HepG2 (cell line): ENCODE measurements at regions not wholly inside any gene's neighbourhood (a gene's known extent, or its start where the extent isn't known, plus 50 kb on each side); places are given as distances from the start of the nearest gene placed in this dataset.
A peak's percentile ranks its signal among the peaks of the same experiment; 100 is the strongest.

Experiments
- ESRRA ChIP-seq: sonication (generic); formaldehyde crosslinking; IDR thresholded peaks from 2 replicates; pipeline ENCODE4 v1.5.1; 2020; ENCODE audit warnings: mild to moderate bottlenecking, low read depth, missing genetic modification reagents
- KDM4B ChIP-seq: sonication (generic); formaldehyde crosslinking; IDR thresholded peaks from 2 replicates; pipeline ENCODE4 v1.4.0; 2020; ENCODE audit warnings: missing genetic modification reagents
- SMAD9 ChIP-seq: sonication (generic); formaldehyde crosslinking; IDR thresholded peaks from 2 replicates; pipeline ENCODE4 v1.5.1; 2020; ENCODE audit warnings: mild to moderate bottlenecking, missing genetic modification reagents
- SP5 ChIP-seq: IDR thresholded peaks from 2 replicates; pipeline ENCODE4 v1.6.1; 2016; ENCODE audit warnings: low read depth, borderline replicate concordance
- TFAP4 ChIP-seq: sonication (generic); IDR thresholded peaks from 2 replicates; pipeline ENCODE4 v1.6.1; 2016; ENCODE audit warnings: low read depth, borderline replicate concordance
- THAP8 ChIP-seq: sonication (generic); formaldehyde crosslinking; IDR thresholded peaks from 2 replicates; pipeline ENCODE4 v1.5.1; 2020; ENCODE audit warnings: missing genetic modification reagents, mild to moderate bottlenecking, borderline replicate concordance
- ZNF576 ChIP-seq: sonication (generic); formaldehyde crosslinking; IDR thresholded peaks from 2 replicates; pipeline ENCODE4 v1.4.0; 2020; ENCODE audit warnings: mild to moderate bottlenecking, missing genetic modification reagents
- ZNF816 ChIP-seq: sonication (generic); formaldehyde crosslinking; IDR thresholded peaks from 2 replicates; pipeline ENCODE4 v1.8.0; 2022; ENCODE audit warnings: missing genetic modification reagents, mild to moderate bottlenecking, borderline replicate concordance
- TF ChIP-seq, protein P1 (sequence below): sonication (generic); formaldehyde crosslinking; IDR thresholded peaks from 2 replicates; pipeline ENCODE4 v1.5.0; 2020; ENCODE audit warnings: mild to moderate bottlenecking, missing genetic modification reagents
- TF ChIP-seq, protein P2 (sequence below): conservative IDR thresholded peaks from 2 replicates; pipeline ENCODE4 v1.6.1; 2018; ENCODE audit warnings: missing genetic modification reagents
- TF ChIP-seq, protein P3 (sequence below): sonication (generic); formaldehyde crosslinking; IDR thresholded peaks from 2 replicates; pipeline ENCODE4 v1.4.0; 2020; ENCODE audit warnings: missing genetic modification reagents
- TF ChIP-seq, protein P4 (sequence below): sonication (generic); formaldehyde crosslinking; conservative IDR thresholded peaks from 2 replicates; pipeline ENCODE4 v1.8.0; 2022; ENCODE audit warnings: mild to moderate bottlenecking, moderate library complexity, missing genetic modification reagents
- TF ChIP-seq, protein P5 (sequence below): sonication (generic); formaldehyde crosslinking; IDR thresholded peaks from 2 replicates; pipeline ENCODE4 v1.5.0; 2020; ENCODE audit warnings: missing genetic modification reagents, mild to moderate bottlenecking, borderline replicate concordance

- TF ChIP-seq, protein P1, sequence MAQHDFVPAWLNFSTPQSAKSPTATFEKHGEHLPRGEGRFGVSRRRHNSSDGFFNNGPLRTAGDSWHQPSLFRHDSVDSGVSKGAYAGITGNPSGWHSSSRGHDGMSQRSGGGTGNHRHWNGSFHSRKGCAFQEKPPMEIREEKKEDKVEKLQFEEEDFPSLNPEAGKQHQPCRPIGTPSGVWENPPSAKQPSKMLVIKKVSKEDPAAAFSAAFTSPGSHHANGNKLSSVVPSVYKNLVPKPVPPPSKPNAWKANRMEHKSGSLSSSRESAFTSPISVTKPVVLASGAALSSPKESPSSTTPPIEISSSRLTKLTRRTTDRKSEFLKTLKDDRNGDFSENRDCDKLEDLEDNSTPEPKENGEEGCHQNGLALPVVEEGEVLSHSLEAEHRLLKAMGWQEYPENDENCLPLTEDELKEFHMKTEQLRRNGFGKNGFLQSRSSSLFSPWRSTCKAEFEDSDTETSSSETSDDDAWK (CRISPR knock-in tag): no peak
- TF ChIP-seq KDM4B: peak; percentile 27; the same call in 1 of the 2 replicates
- TF ChIP-seq SP5: 0 out of 2 replicates have a peak, but pooled peaks have one; percentile 11
- TF ChIP-seq THAP8 (CRISPR knock-in tag): no peak
- TF ChIP-seq ZNF576 (CRISPR knock-in tag): no peak
- TF ChIP-seq, protein P2, sequence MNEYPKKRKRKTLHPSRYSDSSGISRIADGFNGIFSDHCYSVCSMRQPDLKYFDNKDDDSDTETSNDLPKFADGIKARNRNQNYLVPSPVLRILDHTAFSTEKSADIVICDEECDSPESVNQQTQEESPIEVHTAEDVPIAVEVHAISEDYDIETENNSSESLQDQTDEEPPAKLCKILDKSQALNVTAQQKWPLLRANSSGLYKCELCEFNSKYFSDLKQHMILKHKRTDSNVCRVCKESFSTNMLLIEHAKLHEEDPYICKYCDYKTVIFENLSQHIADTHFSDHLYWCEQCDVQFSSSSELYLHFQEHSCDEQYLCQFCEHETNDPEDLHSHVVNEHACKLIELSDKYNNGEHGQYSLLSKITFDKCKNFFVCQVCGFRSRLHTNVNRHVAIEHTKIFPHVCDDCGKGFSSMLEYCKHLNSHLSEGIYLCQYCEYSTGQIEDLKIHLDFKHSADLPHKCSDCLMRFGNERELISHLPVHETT: no peak
- 0 out of 2 replicates have a peak, but pooled peaks have one; percentile 55 for TF ChIP-seq ESRRA (CRISPR knock-in tag)
- peak; percentile 63; the same call in 1 of the 2 replicates for TF ChIP-seq ZNF816 (CRISPR knock-in tag)
- TF ChIP-seq SMAD9 (CRISPR knock-in tag): no peak
- TF ChIP-seq, protein P3, sequence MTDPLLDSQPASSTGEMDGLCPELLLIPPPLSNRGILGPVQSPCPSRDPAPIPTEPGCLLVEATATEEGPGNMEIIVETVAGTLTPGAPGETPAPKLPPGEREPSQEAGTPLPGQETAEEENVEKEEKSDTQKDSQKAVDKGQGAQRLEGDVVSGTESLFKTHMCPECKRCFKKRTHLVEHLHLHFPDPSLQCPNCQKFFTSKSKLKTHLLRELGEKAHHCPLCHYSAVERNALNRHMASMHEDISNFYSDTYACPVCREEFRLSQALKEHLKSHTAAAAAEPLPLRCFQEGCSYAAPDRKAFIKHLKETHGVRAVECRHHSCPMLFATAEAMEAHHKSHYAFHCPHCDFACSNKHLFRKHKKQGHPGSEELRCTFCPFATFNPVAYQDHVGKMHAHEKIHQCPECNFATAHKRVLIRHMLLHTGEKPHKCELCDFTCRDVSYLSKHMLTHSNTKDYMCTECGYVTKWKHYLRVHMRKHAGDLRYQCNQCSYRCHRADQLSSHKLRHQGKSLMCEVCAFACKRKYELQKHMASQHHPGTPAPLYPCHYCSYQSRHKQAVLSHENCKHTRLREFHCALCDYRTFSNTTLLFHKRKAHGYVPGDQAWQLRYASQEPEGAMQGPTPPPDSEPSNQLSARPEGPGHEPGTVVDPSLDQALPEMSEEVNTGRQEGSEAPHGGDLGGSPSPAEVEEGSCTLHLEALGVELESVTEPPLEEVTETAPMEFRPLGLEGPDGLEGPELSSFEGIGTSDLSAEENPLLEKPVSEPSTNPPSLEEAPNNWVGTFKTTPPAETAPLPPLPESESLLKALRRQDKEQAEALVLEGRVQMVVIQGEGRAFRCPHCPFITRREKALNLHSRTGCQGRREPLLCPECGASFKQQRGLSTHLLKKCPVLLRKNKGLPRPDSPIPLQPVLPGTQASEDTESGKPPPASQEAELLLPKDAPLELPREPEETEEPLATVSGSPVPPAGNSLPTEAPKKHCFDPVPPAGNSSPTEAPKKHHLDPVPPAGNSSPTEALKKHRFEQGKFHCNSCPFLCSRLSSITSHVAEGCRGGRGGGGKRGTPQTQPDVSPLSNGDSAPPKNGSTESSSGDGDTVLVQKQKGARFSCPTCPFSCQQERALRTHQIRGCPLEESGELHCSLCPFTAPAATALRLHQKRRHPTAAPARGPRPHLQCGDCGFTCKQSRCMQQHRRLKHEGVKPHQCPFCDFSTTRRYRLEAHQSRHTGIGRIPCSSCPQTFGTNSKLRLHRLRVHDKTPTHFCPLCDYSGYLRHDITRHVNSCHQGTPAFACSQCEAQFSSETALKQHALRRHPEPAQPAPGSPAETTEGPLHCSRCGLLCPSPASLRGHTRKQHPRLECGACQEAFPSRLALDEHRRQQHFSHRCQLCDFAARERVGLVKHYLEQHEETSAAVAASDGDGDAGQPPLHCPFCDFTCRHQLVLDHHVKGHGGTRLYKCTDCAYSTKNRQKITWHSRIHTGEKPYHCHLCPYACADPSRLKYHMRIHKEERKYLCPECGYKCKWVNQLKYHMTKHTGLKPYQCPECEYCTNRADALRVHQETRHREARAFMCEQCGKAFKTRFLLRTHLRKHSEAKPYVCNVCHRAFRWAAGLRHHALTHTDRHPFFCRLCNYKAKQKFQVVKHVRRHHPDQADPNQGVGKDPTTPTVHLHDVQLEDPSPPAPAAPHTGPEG (CRISPR knock-in tag): no peak
- TF ChIP-seq, protein P4, sequence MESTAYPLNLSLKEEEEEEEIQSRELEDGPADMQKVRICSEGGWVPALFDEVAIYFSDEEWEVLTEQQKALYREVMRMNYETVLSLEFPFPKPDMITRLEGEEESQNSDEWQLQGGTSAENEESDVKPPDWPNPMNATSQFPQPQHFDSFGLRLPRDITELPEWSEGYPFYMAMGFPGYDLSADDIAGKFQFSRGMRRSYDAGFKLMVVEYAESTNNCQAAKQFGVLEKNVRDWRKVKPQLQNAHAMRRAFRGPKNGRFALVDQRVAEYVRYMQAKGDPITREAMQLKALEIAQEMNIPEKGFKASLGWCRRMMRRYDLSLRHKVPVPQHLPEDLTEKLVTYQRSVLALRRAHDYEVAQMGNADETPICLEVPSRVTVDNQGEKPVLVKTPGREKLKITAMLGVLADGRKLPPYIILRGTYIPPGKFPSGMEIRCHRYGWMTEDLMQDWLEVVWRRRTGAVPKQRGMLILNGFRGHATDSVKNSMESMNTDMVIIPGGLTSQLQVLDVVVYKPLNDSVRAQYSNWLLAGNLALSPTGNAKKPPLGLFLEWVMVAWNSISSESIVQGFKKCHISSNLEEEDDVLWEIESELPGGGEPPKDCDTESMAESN (CRISPR knock-in tag): no peak
- peak; percentile 56; the same call in 1 of the 2 replicates for TF ChIP-seq TFAP4
- TF ChIP-seq, protein P5, sequence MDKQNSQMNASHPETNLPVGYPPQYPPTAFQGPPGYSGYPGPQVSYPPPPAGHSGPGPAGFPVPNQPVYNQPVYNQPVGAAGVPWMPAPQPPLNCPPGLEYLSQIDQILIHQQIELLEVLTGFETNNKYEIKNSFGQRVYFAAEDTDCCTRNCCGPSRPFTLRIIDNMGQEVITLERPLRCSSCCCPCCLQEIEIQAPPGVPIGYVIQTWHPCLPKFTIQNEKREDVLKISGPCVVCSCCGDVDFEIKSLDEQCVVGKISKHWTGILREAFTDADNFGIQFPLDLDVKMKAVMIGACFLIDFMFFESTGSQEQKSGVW (CRISPR knock-in tag): no peak
Measured at GRCh38 chrX:41009850-41010846, 75.1 kb upstream of the USP9X start (continued).
